K562 (cell line): ENCODE measurements at regions not wholly inside any gene's neighbourhood (a gene's known extent, or its start where the extent isn't known, plus 50 kb on each side); places are given as distances from the start of the nearest gene placed in this dataset.

Experiments used
- ATAC-seq: fragments of 200-7000 bp; cut with Tn5 transposase; 3 replicates; pipeline ENCODE4 v1.9.1; 2020; ENCODE audit warnings: moderate library complexity
- BruUV-seq: library from RNA; stranded (reverse); fragments of 400-500 nt; replicated peaks from 2 replicates; lab custom pipeline; 2021; lab: Mats Ljungman, UMichigan
- CTCF ChIA-PET: fragments of 300-600 bp; formaldehyde crosslinking; extraction: SDS; loops from one replicate; lab custom pipeline; 2021; ENCODE audit warnings: low intra/inter-chr PET ratio; lab: Yijun Ruan, JAX
- POLR2A ChIA-PET: fragments of 300-600, 350-650 bp; sonication (Branson Sonifier 250); formaldehyde crosslinking; extraction: SDS; loops from one replicate; lab custom pipeline; 2021; ENCODE audit warnings: antibody characterized with exemption, inconsistent platforms; lab: Yijun Ruan, JAX
- DNase-seq, 4 experiments: peaks; one replicate each; pipeline versions ENCODE4 v3.0.0 to v3.0.0-alpha.2; 2011 to 2018; ENCODE audit warnings: low spot score in 3 of 4, mixed read lengths in 3 of 4; ENCODE audit errors: extremely low read depth in 1 of 4
- FAIRE-seq: peaks from 2 replicates; lab custom pipeline; 2011; peaks lifted over from hg19 to GRCh38; lab: Jason Lieb, UNC
- H2AFZ ChIP-seq: 2 replicates; pipeline ENCODE4 v1.6.0; 2011; ENCODE audit warnings: low read depth, low read length, control low read depth, inconsistent platforms
- H3K27ac ChIP-seq: fragments of 200-600 bp; 3 replicates; pipeline ENCODE4 v1.8.0; 2011; ENCODE audit warnings: low read depth, mild to moderate bottlenecking, control low read depth, inconsistent platforms, low read length, moderate library complexity, mixed read lengths; ENCODE audit errors: extremely low read depth
- H3K27me3 ChIP-seq, 2 experiments: fragments of 300-600 bp in 1 of 2; 2 replicates in 1 of 2; 3 replicates in 1 of 2; pipeline versions ENCODE4 v1.6.0 to v1.8.0; 2011; ENCODE audit warnings: inconsistent platforms in 2 of 2, low read length in 2 of 2, mild to moderate bottlenecking in 1 of 2, mixed read lengths in 1 of 2, moderate library complexity in 1 of 2; ENCODE audit not compliant: control insufficient read depth in 2 of 2, insufficient read depth in 2 of 2
- H3K36me3 ChIP-seq: fragments of 300-600 bp; 3 replicates; pipeline ENCODE4 v1.8.0; 2011; ENCODE audit warnings: mild to moderate bottlenecking, low read length, inconsistent platforms; ENCODE audit not compliant: control insufficient read depth, insufficient read depth
- H3K4me1 ChIP-seq, 2 experiments: fragments of 200-600 bp in 1 of 2; replicated peaks in 1 of 2; 2 replicates in 1 of 2; 3 replicates in 1 of 2; pipeline versions ENCODE4 v1.5.1 to v1.8.0; 2011; ENCODE audit warnings: inconsistent platforms in 2 of 2, low read length in 2 of 2, mild to moderate bottlenecking in 1 of 2, mixed read lengths in 1 of 2, moderate library complexity in 1 of 2; ENCODE audit not compliant: control insufficient read depth in 2 of 2, insufficient read depth in 2 of 2
- H3K4me2 ChIP-seq: 2 replicates; pipeline ENCODE4 v1.6.1; 2011; ENCODE audit warnings: low read length, control low read depth, inconsistent platforms, mixed read lengths; ENCODE audit not compliant: insufficient read depth
- H3K4me3 ChIP-seq: fragments of 200-600 bp; sonication (generic), shearing (Covaris generic); 2 replicates; pipeline ENCODE4 v1.5.1; 2016; ENCODE audit warnings: control low read depth, inconsistent platforms
- H3K79me2 ChIP-seq: fragments of 200-600 bp; 3 replicates; pipeline ENCODE4 v1.8.0; 2011; ENCODE audit warnings: low read length, inconsistent platforms; ENCODE audit not compliant: control insufficient read depth, insufficient read depth
- H3K9ac ChIP-seq, 2 experiments: 2 replicates each; pipeline versions ENCODE4 v1.6.0 to v1.6.1; 2011; ENCODE audit warnings: low read depth in 2 of 2, low read length in 2 of 2, control low read depth in 1 of 2, inconsistent platforms in 1 of 2, mild to moderate bottlenecking in 1 of 2, mixed read lengths in 1 of 2; ENCODE audit not compliant: insufficient read depth in 1 of 2
- H3K9me1 ChIP-seq: one replicate; pipeline ENCODE4 v1.6.0; 2011; ENCODE audit warnings: inconsistent platforms, mild to moderate bottlenecking, low read length, moderate library complexity; ENCODE audit not compliant: control insufficient read depth, insufficient read depth
- H3K9me3 ChIP-seq: replicated peaks from 2 replicates; pipeline ENCODE4 v1.5.1; 2011; ENCODE audit warnings: low read depth, low read length, inconsistent platforms; ENCODE audit not compliant: control insufficient read depth, insufficient read depth
- H4K20me1 ChIP-seq: replicated peaks from 2 replicates; pipeline ENCODE4 v1.6.1; 2011; ENCODE audit warnings: low read length, inconsistent platforms, mixed read lengths; ENCODE audit not compliant: control insufficient read depth, insufficient read depth
- CC2D1A ChIP-seq: fragments of 450-650 bp; IDR thresholded peaks from 2 replicates; pipeline ENCODE4 v1.6.1; 2017; ENCODE audit warnings: mild to moderate bottlenecking
- DPF2 ChIP-seq: fragments of 450-650 bp; IDR thresholded peaks from 2 replicates; pipeline ENCODE4 v1.6.1; 2016
- GTF2A2 ChIP-seq: IDR thresholded peaks from 2 replicates; pipeline ENCODE4 v1.6.1; 2016; ENCODE audit warnings: mild to moderate bottlenecking, missing genetic modification characterization, missing compliant biosample characterization
- HINFP ChIP-seq: fragments of 450-650 bp; conservative IDR thresholded peaks from 2 replicates; pipeline ENCODE4 v1.6.1; 2016; ENCODE audit warnings: missing genetic modification characterization, low read depth, mild to moderate bottlenecking, control low read depth, missing compliant biosample characterization
- MAFG ChIP-seq: fragments of 450-650 bp; conservative IDR thresholded peaks from 2 replicates; pipeline ENCODE4 v1.6.1; 2016; ENCODE audit warnings: missing genetic modification characterization, missing compliant biosample characterization
- MCM7 ChIP-seq, 2 experiments: fragments of 450-650 bp; IDR thresholded peaks; 2 replicates each; pipeline ENCODE4 v1.6.1; 2016 to 2018
- MECOM ChIP-seq: fragments of 250-450 bp; sonication (Bioruptor Pico); IDR thresholded peaks from 2 replicates; pipeline ENCODE4 v1.8.0; 2022; ENCODE audit warnings: inconsistent platforms
- RHOXF2B ChIP-seq: fragments of 250-450 bp; sonication (Bioruptor Pico); conservative IDR thresholded peaks from 2 replicates; pipeline ENCODE4 v1.5.1; 2021
- RNF219 ChIP-seq: fragments of 250-450 bp; sonication (Bioruptor Pico); IDR thresholded peaks from 2 replicates; pipeline ENCODE4 v1.5.0; 2022; ENCODE audit warnings: mild to moderate bottlenecking
- SIN3A ChIP-seq, 2 experiments: fragments of 150-350 bp in 1 of 2; IDR thresholded peaks; 2 replicates each; pipeline ENCODE4 v1.6.1; 2011 to 2016; ENCODE audit warnings: borderline replicate concordance in 2 of 2, low read depth in 2 of 2, low read length in 2 of 2, mild to moderate bottlenecking in 2 of 2, moderate library complexity in 2 of 2; ENCODE audit not compliant: control insufficient read depth in 1 of 2
- TRIM25 ChIP-seq: fragments of 450-650 bp; IDR thresholded peaks from 2 replicates; pipeline ENCODE4 v1.7.0; 2016; ENCODE audit warnings: borderline replicate concordance
- ZNF217 ChIP-seq: sonication (generic); formaldehyde crosslinking; IDR thresholded peaks from 2 replicates; pipeline ENCODE4 v1.8.0; 2022; ENCODE audit warnings: mild to moderate bottlenecking, missing genetic modification reagents
- ZNF324 ChIP-seq: fragments of 250-450 bp; sonication (Bioruptor Pico); IDR thresholded peaks from 2 replicates; pipeline ENCODE4 v1.4.0; 2020; ENCODE audit warnings: mild to moderate bottlenecking
- ZNF395 ChIP-seq: fragments of 200-800 bp; sonication (Bioruptor generic); IDR thresholded peaks from 2 replicates; pipeline ENCODE4 v1.6.1; 2017; ENCODE audit warnings: missing genetic modification characterization, missing compliant biosample characterization
- ZSCAN29 ChIP-seq: fragments of 450-650 bp; IDR thresholded peaks from 2 replicates; pipeline ENCODE4 v1.6.1; 2017
- WGBS: fragments of 100-300 bp; shearing (Covaris generic); methylation state at CpG from one replicate; pipeline ENCODE4 v1.1.6; 2016; ENCODE audit warnings: low coverage, mixed read lengths; ENCODE audit not compliant: insufficient coverage; ENCODE audit errors: missing lambda C conversion rate; 5-methylcytosine and 5-hydroxymethylcytosine counted together
- in situ Hi-C: fragments of 300-500 bp; cut with MboI; formaldehyde crosslinking; loops from 4 replicates; pipeline ENCODE4 v1.15.0; 2018; ENCODE audit warnings: inconsistent platforms, mixed read lengths
- intact Hi-C: fragments of 100-400 bp; cut with micrococcal nuclease; formaldehyde crosslinking; loops from 2 replicates; pipeline ENCODE4 v1.14.2; 2022

- no peak for ATAC-seq
- Histone ChIP-seq H3K9me1 (no peaks in the 10 kb centered on the region), H3K4me3 (no peak overlapping the region), H3K27ac (no peak overlapping the region), H3K4me1 (no peaks in the 10 kb centered on the region), H4K20me1 (no peaks in the 10 kb centered on the region), H3K9ac (no peak overlapping the region), H3K9me3 (no peaks in the 10 kb centered on the region), H3K79me2 (no peaks in the 10 kb centered on the region), H2AFZ (no peak overlapping the region)
- intact Hi-C loops = no loop called here
- 0% methylated on average over 3 of the region's 3 CpGs for WGBS
- no TSS peak for BruUV-seq
- ChIA-PET POLR2A (no interaction called here), CTCF (no interaction called here)
- in situ Hi-C loops = no loop called here
- TF ChIP-seq ZNF395 = no peak
- TF ChIP-seq RHOXF2B (CRISPR knock-in tag) = no peak
- TF ChIP-seq HINFP = no peak
- TF ChIP-seq ZSCAN29 = no peak
- no peak for TF ChIP-seq GTF2A2 (tag)
- no peak for TF ChIP-seq ZNF324 (CRISPR knock-in tag)
- TF ChIP-seq CC2D1A = no peak
- TF ChIP-seq MCM7 (IDR thresholded peaks at IDR 0.05) = no peak
- no peak for TF ChIP-seq TRIM25
- no peak for TF ChIP-seq DPF2
- no peak for TF ChIP-seq ZNF217
- TF ChIP-seq SIN3A (IDR thresholded peaks at IDR 0.05; ENCODE audit: borderline replicate concordance in 2 of 2, control insufficient read depth in 1 of 2, low read depth in 2 of 2, low read length in 2 of 2) = no peak
- no peak for TF ChIP-seq MAFG (tag)
- no peak for TF ChIP-seq RNF219
- TF ChIP-seq MECOM (CRISPR knock-in tag) = no peak
- TF ChIP-seq, all 486 proteins: peak for 0
- Histone ChIP-seq H3K36me3 (no peaks in the 10 kb centered on the region), H3K4me2 (no peak overlapping the region), H3K27me3 (no peaks in the 10 kb centered on the region)
- no peak for FAIRE-seq
- no peak for DNase-seq
Measured at GRCh38 chr5:143933451-143933850, 121.5 kb downstream of the HMHB1 start.
